ENCODE measurements at regions not wholly inside any gene's neighbourhood (a gene's known extent, or its start where the extent isn't known, plus 50 kb on each side); places are given as distances from the start of the nearest gene placed in this dataset.

DNA sequence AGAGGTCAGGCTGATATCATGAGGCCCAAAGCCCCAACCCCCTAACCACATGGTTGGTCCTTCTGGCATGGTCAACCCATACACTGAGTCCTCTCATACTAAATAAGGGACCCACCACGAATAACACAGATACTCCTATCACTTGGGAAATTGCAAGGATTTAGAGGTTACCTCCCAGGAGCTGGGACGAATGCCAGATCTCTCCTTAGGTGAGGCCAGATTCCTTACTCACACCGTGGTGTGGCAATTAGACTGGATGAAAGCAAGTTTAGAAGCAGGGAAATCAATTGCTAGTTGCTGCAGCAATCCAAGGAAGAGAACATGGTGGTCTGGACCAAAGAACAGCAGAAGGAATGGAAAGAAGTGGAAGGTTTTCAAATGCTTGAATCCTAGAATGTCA, 60.1 kb downstream of the IER5 start:
- Mint-ChIP-seq H3K9me3 (peaks cover 13% of the 10 kb centered on the region), H3K27ac (no peak overlapping the region), H3K36me3 (ENCODE audit: low read depth) (no peaks in the 10 kb centered on the region), H3K27me3 (ENCODE audit: insufficient read depth) (peaks cover 29% of the 10 kb centered on the region), H3K4me3 (no peak overlapping the region), H3K4me1 (peaks cover 36% of the 10 kb centered on the region)
- TF ChIP-seq, protein P1, sequence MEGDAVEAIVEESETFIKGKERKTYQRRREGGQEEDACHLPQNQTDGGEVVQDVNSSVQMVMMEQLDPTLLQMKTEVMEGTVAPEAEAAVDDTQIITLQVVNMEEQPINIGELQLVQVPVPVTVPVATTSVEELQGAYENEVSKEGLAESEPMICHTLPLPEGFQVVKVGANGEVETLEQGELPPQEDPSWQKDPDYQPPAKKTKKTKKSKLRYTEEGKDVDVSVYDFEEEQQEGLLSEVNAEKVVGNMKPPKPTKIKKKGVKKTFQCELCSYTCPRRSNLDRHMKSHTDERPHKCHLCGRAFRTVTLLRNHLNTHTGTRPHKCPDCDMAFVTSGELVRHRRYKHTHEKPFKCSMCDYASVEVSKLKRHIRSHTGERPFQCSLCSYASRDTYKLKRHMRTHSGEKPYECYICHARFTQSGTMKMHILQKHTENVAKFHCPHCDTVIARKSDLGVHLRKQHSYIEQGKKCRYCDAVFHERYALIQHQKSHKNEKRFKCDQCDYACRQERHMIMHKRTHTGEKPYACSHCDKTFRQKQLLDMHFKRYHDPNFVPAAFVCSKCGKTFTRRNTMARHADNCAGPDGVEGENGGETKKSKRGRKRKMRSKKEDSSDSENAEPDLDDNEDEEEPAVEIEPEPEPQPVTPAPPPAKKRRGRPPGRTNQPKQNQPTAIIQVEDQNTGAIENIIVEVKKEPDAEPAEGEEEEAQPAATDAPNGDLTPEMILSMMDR (conservative IDR thresholded peaks at IDR 0.05) = no peak
- peaks cover 13% of the 10 kb centered on the region for H3K9me3 ChIP-seq (ENCODE audit: control insufficient read depth, low read length)
- WGBS, 2 experiments (ENCODE audit: insufficient coverage in 1 of 2, insufficient read length in 1 of 2) = 96% methylated on average over 3 of the region's 3 CpGs
- no peak for DNase-seq
- peaks cover 16% of the 10 kb centered on the region for H3K27me3 ChIP-seq (ENCODE audit: control insufficient read depth, insufficient read depth, low read length, poor library complexity, severe bottlenecking)
- H3K27ac ChIP-seq (ENCODE audit: low read depth, low read length) = no peak overlapping the region
- no peak overlapping the region for H3K9ac ChIP-seq (ENCODE audit: extremely low read depth, low read length, poor library complexity, severe bottlenecking)
- no peaks in the 10 kb centered on the region for H3K36me3 ChIP-seq (ENCODE audit: control insufficient read depth, insufficient read depth, low read length)
- no peak overlapping the region for H3K4me3 ChIP-seq (ENCODE audit: low read length)
- H3K4me1 ChIP-seq (ENCODE audit: control insufficient read depth, insufficient read depth, low read length) = peaks cover 13% of the 10 kb centered on the region

DNA sequence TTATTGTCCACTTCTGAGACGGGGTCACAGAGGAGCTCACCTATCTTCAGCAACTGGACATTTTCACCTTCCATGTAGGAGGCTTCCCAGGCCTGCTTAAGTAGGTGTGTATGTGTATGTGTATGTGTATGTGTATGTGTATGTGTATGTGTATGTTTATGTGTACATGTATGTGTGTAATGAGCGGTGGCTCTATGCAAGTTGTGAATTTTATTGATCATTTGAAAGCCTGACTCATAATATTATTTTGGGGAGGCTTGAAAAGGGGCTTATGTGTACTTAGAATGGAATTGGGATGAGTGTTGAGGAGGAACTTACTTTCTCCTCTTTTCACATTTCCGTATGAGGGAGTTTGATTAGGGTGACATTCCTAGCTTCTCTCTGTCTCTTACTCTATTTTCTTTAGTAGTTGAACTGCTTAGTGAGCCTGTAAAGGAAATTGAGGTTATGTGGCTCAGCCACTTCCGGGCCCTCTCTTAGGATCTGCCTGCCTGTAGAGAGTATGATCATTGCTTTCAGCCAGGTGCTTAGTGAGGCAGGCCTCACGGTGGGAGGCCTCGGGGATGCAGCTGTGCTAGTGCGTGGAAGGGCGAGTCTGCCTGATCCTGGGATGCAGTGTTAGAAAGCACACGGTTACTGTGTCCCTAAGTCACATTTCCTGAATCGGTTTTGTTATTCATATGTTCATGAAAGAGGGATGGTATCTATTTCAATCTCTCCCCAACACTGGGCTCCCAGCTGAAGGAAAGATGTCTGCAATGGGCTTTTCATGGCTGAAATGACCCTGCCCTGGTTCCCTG, 61.0 kb downstream of the IER5 start:
- peaks cover 21% of the 10 kb centered on the region for H3K27me3 Mint-ChIP-seq (ENCODE audit: insufficient read depth)
- H3K36me3 Mint-ChIP-seq (ENCODE audit: low read depth) = no peaks in the 10 kb centered on the region
- Histone ChIP-seq H3K27ac (ENCODE audit: low read depth, low read length) (no peak overlapping the region), H3K36me3 (ENCODE audit: control insufficient read depth, insufficient read depth, low read length) (no peaks in the 10 kb centered on the region), H3K4me1 (ENCODE audit: control insufficient read depth, insufficient read depth, low read length) (peaks cover 13% of the 10 kb centered on the region), H3K4me3 (ENCODE audit: low read length) (no peak overlapping the region), H3K27me3 (ENCODE audit: control insufficient read depth, insufficient read depth, low read length, poor library complexity, severe bottlenecking) (peaks cover 7% of the 10 kb centered on the region), H3K9me3 (ENCODE audit: control insufficient read depth, low read length) (peaks cover 13% of the 10 kb centered on the region), H3K9ac (ENCODE audit: extremely low read depth, low read length, poor library complexity, severe bottlenecking) (no peak overlapping the region)
- H3K4me1 Mint-ChIP-seq = peaks cover 37% of the 10 kb centered on the region
- no peak for DNase-seq
- WGBS, 2 experiments (ENCODE audit: insufficient coverage in 1 of 2, insufficient read length in 1 of 2) = 87 to 91% methylated on average over 5 to 9 of the region's 10 CpGs
- no peak overlapping the region for H3K4me3 Mint-ChIP-seq
- peaks cover 13% of the 10 kb centered on the region for H3K9me3 Mint-ChIP-seq
- TF ChIP-seq, protein P1 (conservative IDR thresholded peaks at IDR 0.05) = no peak
- no peak overlapping the region for H3K27ac Mint-ChIP-seq

DNA sequence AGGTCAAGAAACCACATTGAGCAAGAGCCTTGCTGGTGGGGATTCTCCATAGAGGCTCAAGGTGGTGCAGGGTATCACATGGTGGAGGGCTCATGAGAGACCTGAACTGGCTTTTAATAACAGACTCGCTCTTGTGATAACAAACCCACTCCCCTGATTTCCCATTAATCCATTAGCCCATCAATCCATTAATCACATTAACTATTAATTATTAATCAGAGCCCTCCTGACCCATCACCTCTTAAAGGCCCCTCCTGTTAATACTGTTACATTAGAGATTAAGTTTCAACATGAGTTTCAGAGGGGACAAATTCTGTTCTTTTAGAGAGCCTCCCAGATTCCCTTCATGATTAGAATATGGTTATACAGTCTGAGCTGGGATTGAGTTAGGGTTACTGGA, 61.8 kb downstream of the IER5 start:
- peaks cover 16% of the 10 kb centered on the region for H3K27me3 Mint-ChIP-seq (ENCODE audit: insufficient read depth)
- whole genome bisulfite sequencing, 2 experiments (ENCODE audit: insufficient coverage in 1 of 2, insufficient read length in 1 of 2) = 86 to 100% methylated on average over 1 of the region's 1 CpG
- no peak for DNase-seq
- no peaks in the 10 kb centered on the region for H3K36me3 Mint-ChIP-seq (ENCODE audit: low read depth)
- Histone ChIP-seq H3K36me3 (ENCODE audit: control insufficient read depth, insufficient read depth, low read length) (no peaks in the 10 kb centered on the region), H3K9me3 (ENCODE audit: control insufficient read depth, low read length) (peaks cover 15% of the 10 kb centered on the region), H3K4me1 (ENCODE audit: control insufficient read depth, insufficient read depth, low read length) (peaks cover 13% of the 10 kb centered on the region), H3K4me3 (ENCODE audit: low read length) (no peak overlapping the region), H3K27me3 (ENCODE audit: control insufficient read depth, insufficient read depth, low read length, poor library complexity, severe bottlenecking) (peaks cover 5% of the 10 kb centered on the region), H3K9ac (ENCODE audit: extremely low read depth, low read length, poor library complexity, severe bottlenecking) (no peak overlapping the region), H3K27ac (ENCODE audit: low read depth, low read length) (no peak overlapping the region)
- no peak overlapping the region for H3K27ac Mint-ChIP-seq
- peaks cover 17% of the 10 kb centered on the region for H3K9me3 Mint-ChIP-seq
- TF ChIP-seq, protein P1 (conservative IDR thresholded peaks at IDR 0.05) = no peak
- H3K4me1 Mint-ChIP-seq = peaks cover 37% of the 10 kb centered on the region
- H3K4me3 Mint-ChIP-seq = no peak overlapping the region

All from endodermal cell (in vitro differentiated cells).